ENCODE measurements at regions not wholly inside any gene's neighbourhood (a gene's known extent, or its start where the extent isn't known, plus 50 kb on each side); places are given as distances from the start of the nearest gene placed in this dataset.

DNA sequence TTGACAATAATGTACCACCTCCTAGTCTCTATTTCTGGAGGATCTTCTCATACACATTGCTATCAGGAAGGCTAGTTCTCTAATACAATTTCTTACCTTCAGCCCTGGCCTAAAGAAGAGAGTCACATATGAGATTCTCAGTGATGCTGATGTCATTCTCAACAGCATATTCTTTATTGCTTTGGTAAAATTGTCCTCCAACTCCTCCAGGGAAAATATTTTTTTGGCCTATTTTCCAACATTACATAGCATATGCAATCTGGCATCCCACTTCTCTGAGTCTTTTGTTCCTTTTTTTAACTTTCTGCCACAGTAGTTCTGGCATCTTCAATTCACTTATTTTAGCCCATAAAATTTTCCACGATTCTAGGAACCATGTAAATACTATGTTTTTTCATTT lies 2363.1 kb downstream of the ARAP2 start:
- DNase-seq (ENCODE audit: low read depth): no peak
- TF ChIP-seq, protein P1, sequence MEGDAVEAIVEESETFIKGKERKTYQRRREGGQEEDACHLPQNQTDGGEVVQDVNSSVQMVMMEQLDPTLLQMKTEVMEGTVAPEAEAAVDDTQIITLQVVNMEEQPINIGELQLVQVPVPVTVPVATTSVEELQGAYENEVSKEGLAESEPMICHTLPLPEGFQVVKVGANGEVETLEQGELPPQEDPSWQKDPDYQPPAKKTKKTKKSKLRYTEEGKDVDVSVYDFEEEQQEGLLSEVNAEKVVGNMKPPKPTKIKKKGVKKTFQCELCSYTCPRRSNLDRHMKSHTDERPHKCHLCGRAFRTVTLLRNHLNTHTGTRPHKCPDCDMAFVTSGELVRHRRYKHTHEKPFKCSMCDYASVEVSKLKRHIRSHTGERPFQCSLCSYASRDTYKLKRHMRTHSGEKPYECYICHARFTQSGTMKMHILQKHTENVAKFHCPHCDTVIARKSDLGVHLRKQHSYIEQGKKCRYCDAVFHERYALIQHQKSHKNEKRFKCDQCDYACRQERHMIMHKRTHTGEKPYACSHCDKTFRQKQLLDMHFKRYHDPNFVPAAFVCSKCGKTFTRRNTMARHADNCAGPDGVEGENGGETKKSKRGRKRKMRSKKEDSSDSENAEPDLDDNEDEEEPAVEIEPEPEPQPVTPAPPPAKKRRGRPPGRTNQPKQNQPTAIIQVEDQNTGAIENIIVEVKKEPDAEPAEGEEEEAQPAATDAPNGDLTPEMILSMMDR (conservative IDR thresholded peaks at IDR 0.05; ENCODE audit: low read depth, low read length): no peak
- no peak overlapping the region for H3K4me3 ChIP-seq (ENCODE audit: low read length)

DNA sequence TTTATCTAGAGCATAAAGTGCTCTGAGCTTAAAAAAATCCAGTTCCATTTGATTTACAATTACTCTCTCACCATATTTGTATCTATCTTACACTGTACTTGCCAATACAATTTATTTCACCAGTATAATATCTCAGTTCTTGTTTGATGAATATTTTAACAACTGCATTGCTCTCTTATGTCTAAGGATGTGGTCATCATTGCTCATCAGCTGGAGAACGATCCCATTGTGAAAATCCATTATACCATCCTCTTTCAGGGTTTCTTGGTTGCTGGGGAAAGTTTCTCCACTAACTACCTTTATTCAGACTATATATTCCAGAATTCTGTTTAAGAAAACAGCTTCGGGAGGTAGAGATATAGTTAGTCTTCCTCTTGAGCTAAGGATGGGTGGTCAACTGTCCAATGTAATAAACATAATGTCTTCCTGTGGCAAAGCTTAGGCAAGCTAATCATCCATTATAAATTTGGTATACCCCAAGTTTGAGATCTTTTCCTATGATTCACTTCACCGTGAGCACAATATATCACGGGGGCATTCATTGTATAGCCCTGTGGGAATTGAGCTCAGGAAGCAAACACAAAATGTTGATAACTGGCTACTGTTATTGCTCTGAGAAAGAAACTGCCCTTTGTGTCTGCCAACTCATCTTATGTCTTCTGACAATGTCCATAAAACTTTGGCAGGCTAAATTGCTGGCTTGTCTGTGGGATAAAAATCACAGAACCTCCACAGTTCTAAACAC lies 2361.9 kb downstream of the ARAP2 start:
- DNase-seq (ENCODE audit: low read depth): no peak
- H3K4me3 ChIP-seq (ENCODE audit: low read length): no peak overlapping the region
- TF ChIP-seq, protein P1 (conservative IDR thresholded peaks at IDR 0.05; ENCODE audit: low read depth, low read length): no peak

DNA sequence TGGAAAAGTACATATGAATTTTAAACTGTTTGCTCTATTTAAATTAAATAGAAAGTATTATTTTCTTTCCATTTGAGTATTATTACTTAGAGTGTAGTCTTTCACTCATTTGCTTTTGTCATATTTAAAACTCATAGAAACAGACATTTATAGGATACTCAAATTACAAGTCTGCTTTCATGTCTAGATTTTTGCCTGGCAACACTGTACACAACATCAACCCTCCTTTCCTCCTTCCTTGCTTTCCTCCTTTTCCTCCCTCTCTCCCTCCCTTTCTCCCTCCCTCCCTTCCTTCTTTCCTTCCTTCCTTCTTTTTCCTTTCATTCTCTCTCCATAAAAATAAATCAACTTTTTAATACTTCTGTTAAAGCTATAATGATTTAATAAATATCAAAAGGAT lies 2361.2 kb downstream of the ARAP2 start:
- H3K4me3 ChIP-seq (ENCODE audit: low read length): no peak overlapping the region
- DNase-seq (ENCODE audit: low read depth): no peak
- TF ChIP-seq, protein P1 (conservative IDR thresholded peaks at IDR 0.05; ENCODE audit: low read depth, low read length): no peak

DNA sequence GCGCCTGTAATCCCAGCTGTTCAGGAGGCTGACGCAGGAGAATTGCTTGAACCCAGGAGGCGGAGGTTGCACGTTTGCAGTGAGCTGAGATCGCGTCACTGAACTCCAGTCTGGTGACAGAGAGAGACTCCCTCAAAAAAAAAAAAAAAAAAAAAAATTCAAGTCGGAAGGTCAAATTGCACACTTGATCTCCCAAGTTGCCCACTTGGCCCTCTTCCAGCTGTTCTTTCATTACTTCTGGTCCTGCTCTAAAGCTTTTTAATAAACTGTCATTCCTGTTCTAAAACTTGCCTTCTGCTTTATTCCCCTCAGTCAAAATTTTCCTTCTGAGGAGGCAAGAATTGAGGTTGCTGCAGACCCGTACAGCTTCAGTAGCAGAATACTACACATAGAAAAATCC lies 2358.0 kb downstream of the ARAP2 start:
- TF ChIP-seq, protein P1 (conservative IDR thresholded peaks at IDR 0.05; ENCODE audit: low read depth, low read length): no peak
- no peak overlapping the region for H3K4me3 ChIP-seq (ENCODE audit: low read length)
- no peak for DNase-seq (ENCODE audit: low read depth)

DNA sequence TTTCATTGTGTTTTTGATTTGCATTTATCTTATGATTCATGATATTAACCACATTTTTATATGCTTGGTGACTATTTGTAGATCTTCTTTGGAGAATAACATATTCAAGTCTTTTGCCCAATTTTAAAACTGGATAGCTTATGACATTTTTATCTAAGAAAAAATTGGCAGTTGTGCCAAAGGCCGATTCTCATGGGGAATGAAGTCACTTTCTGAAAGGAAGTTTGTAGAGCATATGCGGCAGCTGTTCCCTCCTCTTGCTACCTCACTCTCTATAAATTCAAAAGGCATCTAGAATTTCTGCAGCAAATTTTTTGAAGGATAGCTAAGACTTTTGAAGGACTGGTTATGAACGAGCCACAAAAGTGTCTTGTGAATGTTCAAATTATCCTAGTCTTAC lies 2353.5 kb downstream of the ARAP2 start:
- H3K4me3 ChIP-seq (ENCODE audit: low read length): no peak overlapping the region
- DNase-seq (ENCODE audit: low read depth): no peak
- TF ChIP-seq, protein P1 (conservative IDR thresholded peaks at IDR 0.05; ENCODE audit: low read depth, low read length): no peak

DNA sequence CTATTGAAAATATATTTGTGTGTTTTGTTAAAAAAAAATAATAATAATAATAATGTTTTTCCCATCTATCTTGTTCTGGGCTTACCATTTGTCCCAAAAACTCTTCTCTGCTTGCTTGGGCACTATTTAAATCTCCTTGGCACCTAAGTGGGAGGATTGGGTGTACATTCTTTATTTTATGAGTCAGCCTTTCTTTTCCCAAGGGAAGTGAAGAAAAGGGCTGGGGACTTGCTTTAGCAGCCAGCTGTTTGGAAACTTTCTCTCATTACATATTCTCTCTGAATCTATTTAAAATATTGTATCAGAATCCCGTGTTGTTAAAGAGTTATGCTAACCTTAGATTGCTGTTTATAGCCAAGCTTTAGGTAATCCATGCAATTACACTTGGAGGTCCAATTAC lies 2332.4 kb downstream of the ARAP2 start:
- TF ChIP-seq, protein P1 (conservative IDR thresholded peaks at IDR 0.05; ENCODE audit: low read depth, low read length): no peak
- H3K4me3 ChIP-seq (ENCODE audit: low read length): no peak overlapping the region
- DNase-seq (ENCODE audit: low read depth): no peak

DNA sequence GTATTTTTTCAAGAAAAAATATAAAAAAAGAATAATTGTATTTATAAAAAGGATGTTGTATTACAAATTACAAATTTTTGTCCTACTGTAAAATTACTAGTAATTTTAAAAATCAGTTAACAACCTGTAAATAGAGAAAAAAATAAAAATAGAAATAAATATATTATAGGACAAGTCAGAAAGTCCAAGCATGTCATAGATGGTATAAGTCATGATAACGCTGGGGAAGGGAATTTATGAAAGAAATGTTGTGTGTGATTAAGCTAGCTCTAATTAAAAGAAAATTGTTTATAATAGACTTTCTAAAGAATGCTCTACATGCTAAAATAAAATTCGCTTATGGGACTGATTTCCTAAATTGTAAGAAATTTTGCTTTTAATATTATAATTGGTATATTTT lies 2329.9 kb downstream of the ARAP2 start:
- TF ChIP-seq, protein P1 (conservative IDR thresholded peaks at IDR 0.05; ENCODE audit: low read depth, low read length): no peak
- no peak overlapping the region for H3K4me3 ChIP-seq (ENCODE audit: low read length)

More for the DNA sequence above, 2329.9 kb downstream of the ARAP2 start:
- no peak for DNase-seq (ENCODE audit: low read depth)

Measured in retinal pigment epithelial cell (primary cell).